ENCODE measurements at regions not wholly inside any gene's neighbourhood (a gene's known extent, or its start where the extent isn't known, plus 50 kb on each side); places are given as distances from the start of the nearest gene placed in this dataset.
"Not testable (repeated sequence)": the region's sequence is repeated elsewhere in the genome, so short reads cannot be mapped to it uniquely, and the experiment has no call there.

DNA sequence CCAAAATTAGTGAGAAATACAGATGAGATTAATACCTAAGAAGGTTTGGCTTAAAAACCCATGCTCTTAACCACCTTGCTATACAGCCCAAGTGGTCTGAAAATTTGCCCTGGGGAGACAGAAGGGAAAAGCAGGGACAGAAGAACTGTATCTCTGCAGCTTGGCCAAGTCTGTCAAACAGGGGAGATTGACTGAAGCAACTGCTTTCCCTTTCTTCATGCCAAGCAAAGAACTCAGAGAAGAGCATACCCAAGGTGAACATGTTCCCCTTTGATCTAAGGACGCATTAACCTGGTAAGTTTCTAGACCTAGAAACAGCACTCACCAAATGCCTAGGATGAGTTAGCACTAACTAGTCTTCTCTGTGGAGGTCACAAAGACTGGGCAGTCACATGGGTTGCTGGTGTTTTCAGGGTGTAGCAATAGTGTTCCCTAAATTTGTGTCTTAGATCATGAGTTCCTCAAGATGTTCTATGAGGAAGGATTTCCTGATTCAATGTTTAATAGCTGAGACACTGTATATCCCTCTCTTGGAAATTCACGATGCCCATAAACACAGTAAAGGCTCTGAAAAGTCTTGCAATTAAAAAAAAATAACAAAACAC, 75.6 kb upstream of the GRAMD1B start:
- DNase-seq (peak in 1 of 2 donors; percentile 29), ATAC-seq (peak; percentile 82 to 85)
- Histone ChIP-seq H3K27ac (peak overlapping the region in 1 of 4 donors; percentile 42), H3K4me3 (no peak overlapping the region), H3K27me3 (peaks cover 0 to 2% (median 0%) of the 10 kb centered on the region in 3 donors), H3K4me1 (peaks cover 0 to 12% of the 10 kb centered on the region in 2 donors), H3K36me3 (no peaks in the 10 kb centered on the region), H3K9me3 (no peaks in the 10 kb centered on the region)
- in situ Hi-C loops (cut with MboI; ENCODE audit: low sequenced_read_pairs in 4 of 4) (loop anchor here in 2 of 4 donors (10.0 kb wide), 1 partner anchor 50 kb away; no protein-coding TSS in a partner anchor), intact Hi-C loops (cut with DNase I; ENCODE audit: low total_unique reads) (no loop called here)
- TF ChIP-seq POLR2A (IDR thresholded peaks at IDR 0.05), result no peak
- TF ChIP-seq, protein P1, sequence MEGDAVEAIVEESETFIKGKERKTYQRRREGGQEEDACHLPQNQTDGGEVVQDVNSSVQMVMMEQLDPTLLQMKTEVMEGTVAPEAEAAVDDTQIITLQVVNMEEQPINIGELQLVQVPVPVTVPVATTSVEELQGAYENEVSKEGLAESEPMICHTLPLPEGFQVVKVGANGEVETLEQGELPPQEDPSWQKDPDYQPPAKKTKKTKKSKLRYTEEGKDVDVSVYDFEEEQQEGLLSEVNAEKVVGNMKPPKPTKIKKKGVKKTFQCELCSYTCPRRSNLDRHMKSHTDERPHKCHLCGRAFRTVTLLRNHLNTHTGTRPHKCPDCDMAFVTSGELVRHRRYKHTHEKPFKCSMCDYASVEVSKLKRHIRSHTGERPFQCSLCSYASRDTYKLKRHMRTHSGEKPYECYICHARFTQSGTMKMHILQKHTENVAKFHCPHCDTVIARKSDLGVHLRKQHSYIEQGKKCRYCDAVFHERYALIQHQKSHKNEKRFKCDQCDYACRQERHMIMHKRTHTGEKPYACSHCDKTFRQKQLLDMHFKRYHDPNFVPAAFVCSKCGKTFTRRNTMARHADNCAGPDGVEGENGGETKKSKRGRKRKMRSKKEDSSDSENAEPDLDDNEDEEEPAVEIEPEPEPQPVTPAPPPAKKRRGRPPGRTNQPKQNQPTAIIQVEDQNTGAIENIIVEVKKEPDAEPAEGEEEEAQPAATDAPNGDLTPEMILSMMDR (IDR thresholded peaks at IDR 0.05 in 4 of 5, conservative IDR thresholded peaks at IDR 0.05 in 1 of 5), result no peak

DNA sequence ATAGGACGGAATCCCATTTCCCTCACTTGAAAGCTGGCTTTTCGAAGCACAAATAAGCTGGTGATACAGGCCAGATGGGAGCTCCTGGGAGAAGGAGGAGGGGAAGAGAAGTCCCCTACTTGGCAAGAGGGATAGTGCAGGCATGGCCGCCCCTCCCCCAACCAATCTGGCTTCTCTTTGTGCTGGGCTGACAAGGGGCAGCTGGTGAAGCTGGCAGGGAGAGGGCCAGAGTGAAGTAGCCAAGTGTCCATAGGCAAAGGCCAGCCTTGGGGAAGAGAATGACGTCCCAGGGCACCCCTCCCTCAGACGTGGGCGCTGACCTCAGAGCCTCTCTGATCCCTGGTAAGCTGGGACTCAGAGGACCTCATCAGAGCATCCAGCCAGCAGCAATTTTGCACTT, 78.7 kb upstream of the GRAMD1B start:
- H3K27me3 ChIP-seq, result no peaks in the 10 kb centered on the region
- no peak for ATAC-seq
- peaks cover 0 to 12% of the 10 kb centered on the region in 2 donors for H3K4me1 ChIP-seq
- no peak overlapping the region for H3K27ac ChIP-seq
- intact Hi-C loops (cut with DNase I; ENCODE audit: low total_unique reads) (no loop called here), in situ Hi-C loops (cut with MboI; ENCODE audit: low sequenced_read_pairs in 4 of 4) (loop anchor here in 2 of 4 donors (10.0 kb wide), 1 partner anchor 47 kb away; no protein-coding TSS in a partner anchor)
- no peak for TF ChIP-seq POLR2A (IDR thresholded peaks at IDR 0.05)
- TF ChIP-seq, protein P1 (IDR thresholded peaks at IDR 0.05 in 4 of 5, conservative IDR thresholded peaks at IDR 0.05 in 1 of 5), result no peak
- DNase-seq, result no peak
- no peak overlapping the region for H3K4me3 ChIP-seq
- H3K9me3 ChIP-seq, result no peaks in the 10 kb centered on the region
- no peaks in the 10 kb centered on the region for H3K36me3 ChIP-seq

DNA sequence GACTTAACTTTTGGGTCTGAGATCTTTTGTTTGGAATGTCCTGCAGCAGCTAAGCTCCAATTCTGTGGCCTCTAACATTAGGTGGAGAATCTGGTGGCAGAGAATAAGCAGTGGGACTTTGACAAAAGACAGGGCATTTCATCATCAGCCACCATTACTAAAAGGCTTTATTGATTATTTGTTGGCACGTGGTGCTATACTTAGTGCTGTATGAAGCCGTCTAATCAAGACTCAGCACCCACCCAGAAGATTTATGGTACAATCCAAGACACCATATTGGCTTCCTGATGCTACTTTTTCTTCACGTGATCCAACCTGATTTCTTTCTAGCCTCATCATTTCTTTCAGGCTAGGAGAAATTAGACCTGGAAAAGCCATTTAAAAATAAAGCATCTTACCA, 80.7 kb upstream of the GRAMD1B start:
- Histone ChIP-seq H3K4me3 (no peak overlapping the region), H3K9me3 (no peaks in the 10 kb centered on the region), H3K4me1 (peaks cover 0 to 17% of the 10 kb centered on the region in 2 donors), H3K36me3 (no peaks in the 10 kb centered on the region), H3K27me3 (no peaks in the 10 kb centered on the region), H3K27ac (no peak overlapping the region)
- intact Hi-C loops (cut with DNase I; ENCODE audit: low total_unique reads), result no loop called here
- DNase-seq (no peak), ATAC-seq (no peak)
- TF ChIP-seq POLR2A (IDR thresholded peaks at IDR 0.05), result no peak
- TF ChIP-seq, protein P1 (IDR thresholded peaks at IDR 0.05 in 4 of 5, conservative IDR thresholded peaks at IDR 0.05 in 1 of 5), result no peak
- in situ Hi-C loops (cut with MboI; ENCODE audit: low sequenced_read_pairs in 4 of 4), result no loop called here

DNA sequence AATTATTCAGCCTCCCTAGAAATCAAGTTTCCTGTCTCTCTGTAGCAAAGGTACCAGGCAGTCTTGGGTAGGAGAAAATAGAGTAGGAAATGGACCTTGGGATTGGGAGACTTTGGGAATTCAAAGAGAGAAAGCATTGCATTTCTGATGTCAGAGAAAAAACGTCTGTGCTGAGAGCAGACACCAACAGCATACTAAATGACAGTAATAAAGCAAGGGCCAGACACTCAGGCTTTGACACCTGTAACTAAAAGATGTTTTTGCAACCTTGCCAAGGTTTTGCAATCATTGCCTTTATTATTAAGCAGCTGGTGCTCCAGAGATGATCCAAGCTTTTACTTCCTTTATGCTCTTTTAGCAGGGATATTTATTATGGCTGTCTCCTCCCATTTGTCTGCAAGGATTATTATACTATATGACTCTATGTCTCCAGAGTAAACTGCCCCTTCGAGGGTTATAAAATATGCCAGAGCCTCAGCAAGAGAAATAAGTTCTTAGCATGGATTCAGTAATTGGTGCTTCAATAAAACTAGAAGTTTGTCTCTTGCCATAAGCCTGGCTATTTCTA, 85.2 kb upstream of the GRAMD1B start:
- intact Hi-C loops (cut with DNase I; ENCODE audit: low total_unique reads) (no loop called here), in situ Hi-C loops (cut with MboI; ENCODE audit: low sequenced_read_pairs in 4 of 4) (no loop called here)
- ATAC-seq (peak in 1 of 2 donors; percentile 41), DNase-seq (no peak)
- Histone ChIP-seq H3K27ac (no peak overlapping the region), H3K36me3 (no peaks in the 10 kb centered on the region), H3K4me1 (peaks cover 0 to 12% of the 10 kb centered on the region in 2 donors), H3K27me3 (no peaks in the 10 kb centered on the region), H3K9me3 (no peaks in the 10 kb centered on the region), H3K4me3 (no peak overlapping the region)
- TF ChIP-seq, protein P1 (IDR thresholded peaks at IDR 0.05 in 4 of 5, conservative IDR thresholded peaks at IDR 0.05 in 1 of 5), result no peak
- TF ChIP-seq POLR2A (IDR thresholded peaks at IDR 0.05), result no peak

DNA sequence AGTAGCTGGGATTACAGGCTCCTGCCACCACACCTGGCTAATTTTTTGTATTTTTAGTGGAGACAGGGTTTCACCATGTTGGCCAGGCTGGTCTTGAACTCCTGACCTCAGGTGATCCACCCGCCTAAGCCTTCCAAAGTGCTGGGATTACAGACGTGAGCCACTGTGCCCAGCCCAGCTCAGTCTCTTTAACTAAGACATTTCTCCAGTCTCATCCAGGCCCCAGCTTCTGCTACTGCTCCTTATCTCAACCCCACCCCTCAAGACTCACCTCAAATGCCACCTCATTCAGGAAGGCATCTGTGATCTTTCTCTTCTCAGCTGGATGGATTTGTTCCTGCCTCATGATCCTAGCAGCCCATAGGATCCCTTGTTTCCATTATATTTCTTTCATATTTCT, 85.9 kb upstream of the GRAMD1B start:
- H3K4me1 ChIP-seq, result peaks cover 0 to 12% of the 10 kb centered on the region in 2 donors
- H3K27ac ChIP-seq; H3K27me3 ChIP-seq; intact Hi-C loops (cut with DNase I; ENCODE audit: low total_unique reads); DNase-seq; H3K9me3 ChIP-seq; H3K4me3 ChIP-seq; ATAC-seq; H3K36me3 ChIP-seq; in situ Hi-C loops (cut with MboI; ENCODE audit: low sequenced_read_pairs in 4 of 4): not testable (repeated sequence)
